Natural killer cell (primary cell): ENCODE measurements at regions not wholly inside any gene's neighbourhood (a gene's known extent, or its start where the extent isn't known, plus 50 kb on each side); places are given as distances from the start of the nearest gene placed in this dataset.

Experiments used
- ATAC-seq, 3 donors: fragments of 150-1000 bp in 2 of 3; fragments of 200-7000 bp in 1 of 3; cut with Tn5 transposase; 1 replicate in 1 of 3; 2 replicates in 2 of 3; pipeline ENCODE4 v1.10.0; 2021; ENCODE audit warnings: mild to moderate bottlenecking in 2 of 3, moderate library complexity in 2 of 3
- DNase-seq, 2 donors: peaks; one replicate each; pipeline versions ENCODE4 v3.0.0 to v3.0.0-alpha.2; 2013 to 2021; ENCODE audit warnings: mixed read lengths in 1 of 2
- H3K27ac ChIP-seq: one replicate; pipeline ENCODE4 v1.5.1; 2013; ENCODE audit warnings: mild to moderate bottlenecking, low read length
- H3K27me3 ChIP-seq: one replicate; pipeline ENCODE4 v1.6.1; 2013; ENCODE audit warnings: low read length; ENCODE audit not compliant: control insufficient read depth, insufficient read depth
- H3K36me3 ChIP-seq: one replicate; pipeline ENCODE4 v1.6.1; 2013; ENCODE audit warnings: low read length; ENCODE audit not compliant: control insufficient read depth, insufficient read depth
- H3K4me1 ChIP-seq: one replicate; pipeline ENCODE4 v1.6.1; 2013; ENCODE audit warnings: low read length; ENCODE audit not compliant: control insufficient read depth, insufficient read depth
- H3K4me3 ChIP-seq: one replicate; pipeline ENCODE4 v1.5.1; 2013; ENCODE audit warnings: low read length
- H3K9me3 ChIP-seq: one replicate; pipeline ENCODE4 v1.6.1; 2013; ENCODE audit warnings: low read length; ENCODE audit not compliant: control insufficient read depth, insufficient read depth
- H3K27ac Mint-ChIP-seq, 2 donors: one replicate each; pipeline ENCODE4 v1.8.0; 2022; ENCODE audit warnings: mild to moderate bottlenecking in 2 of 2, mixed read lengths in 2 of 2, moderate library complexity in 1 of 2
- H3K27me3 Mint-ChIP-seq, 2 donors: one replicate each; pipeline ENCODE4 v1.8.0; 2022; ENCODE audit warnings: low read depth in 2 of 2, mixed read lengths in 2 of 2
- H3K36me3 Mint-ChIP-seq: one replicate; pipeline ENCODE4 v1.8.0; 2022; ENCODE audit warnings: mixed read lengths
- H3K4me1 Mint-ChIP-seq, 2 donors: one replicate each; pipeline ENCODE4 v1.8.0; 2022; ENCODE audit warnings: mixed read lengths in 2 of 2
- H3K4me3 Mint-ChIP-seq: one replicate; pipeline ENCODE4 v1.8.0; 2022; ENCODE audit warnings: mild to moderate bottlenecking, moderate library complexity, mixed read lengths
- H3K9me3 Mint-ChIP-seq, 2 donors: one replicate each; pipeline ENCODE4 v1.8.0; 2022; ENCODE audit warnings: mixed read lengths in 2 of 2
- CTCF ChIP-seq: fragments of 200-600 bp; IDR thresholded peaks from one replicate; pipeline ENCODE4 v1.8.0; 2022; ENCODE audit warnings: antibody characterized with exemption
- WGBS: methylation state at CpG from one replicate; pipeline ENCODE4 v1.1.7; 2013; ENCODE audit warnings: missing lambda C conversion rate; ENCODE audit not compliant: insufficient coverage; 5-methylcytosine and 5-hydroxymethylcytosine counted together
- intact Hi-C: fragments of 100-400 bp; cut with micrococcal nuclease; formaldehyde crosslinking; loops from one replicate; pipeline ENCODE4 v1.14.2; 2022

GRCh38 chr20:40244286-40244685, 444.8 kb downstream of the MAFB start:
- H3K36me3 Mint-ChIP-seq: no peaks in the 10 kb centered on the region
- intact Hi-C loops: no loop called here
- Histone ChIP-seq H3K4me1 (no peaks in the 10 kb centered on the region), H3K9me3 (no peaks in the 10 kb centered on the region), H3K36me3 (no peaks in the 10 kb centered on the region), H3K27me3 (no peaks in the 10 kb centered on the region), H3K4me3 (no peak overlapping the region), H3K27ac (no peak overlapping the region)
- TF ChIP-seq CTCF: no peak
- DNase-seq (no peak), ATAC-seq (no peak)
- H3K9me3 Mint-ChIP-seq: no peaks in the 10 kb centered on the region
- no peak overlapping the region for H3K4me3 Mint-ChIP-seq
- no peak overlapping the region for H3K27ac Mint-ChIP-seq
- peaks cover 0 to 3% of the 10 kb centered on the region in 2 donors for H3K27me3 Mint-ChIP-seq
- H3K4me1 Mint-ChIP-seq: no peaks in the 10 kb centered on the region
- 92% methylated on average over 4 of the region's 4 CpGs for WGBS

GRCh38 chr20:40241596-40242343, 447.3 kb downstream of the MAFB start:
- Histone ChIP-seq H3K36me3 (no peaks in the 10 kb centered on the region), H3K4me1 (no peaks in the 10 kb centered on the region), H3K4me3 (no peak overlapping the region), H3K27ac (no peak overlapping the region), H3K9me3 (no peaks in the 10 kb centered on the region), H3K27me3 (no peaks in the 10 kb centered on the region)
- Mint-ChIP-seq H3K4me3 (no peak overlapping the region), H3K27me3 (peaks cover 0 to 8% of the 10 kb centered on the region in 2 donors), H3K27ac (no peak overlapping the region), H3K36me3 (no peaks in the 10 kb centered on the region), H3K4me1 (no peaks in the 10 kb centered on the region), H3K9me3 (no peaks in the 10 kb centered on the region)
- TF ChIP-seq CTCF: no peak
- WGBS: 47% methylated on average over 9 of the region's 9 CpGs
- intact Hi-C loops: no loop called here
- ATAC-seq (no peak), DNase-seq (no peak)

GRCh38 chr20:40238511-40238910, 450.5 kb downstream of the MAFB start:
- peaks cover 0 to 10% of the 10 kb centered on the region in 2 donors for H3K27me3 Mint-ChIP-seq
- intact Hi-C loops: no loop called here
- H3K27ac Mint-ChIP-seq: no peak overlapping the region
- no peak for ATAC-seq
- no peaks in the 10 kb centered on the region for H3K4me1 Mint-ChIP-seq
- Histone ChIP-seq H3K27me3 (no peaks in the 10 kb centered on the region), H3K4me3 (no peak overlapping the region), H3K4me1 (no peaks in the 10 kb centered on the region), H3K9me3 (no peaks in the 10 kb centered on the region), H3K36me3 (no peaks in the 10 kb centered on the region), H3K27ac (no peak overlapping the region)
- WGBS: 92% methylated on average over 3 of the region's 3 CpGs
- DNase-seq: no peak
- TF ChIP-seq CTCF: no peak
- H3K36me3 Mint-ChIP-seq: no peaks in the 10 kb centered on the region
- no peaks in the 10 kb centered on the region for H3K9me3 Mint-ChIP-seq
- H3K4me3 Mint-ChIP-seq: no peak overlapping the region

GRCh38 chr20:40234593-40234992, 454.4 kb downstream of the MAFB start:
- no peaks in the 10 kb centered on the region for H3K36me3 ChIP-seq
- no peaks in the 10 kb centered on the region for H3K36me3 Mint-ChIP-seq
- no peaks in the 10 kb centered on the region for H3K4me1 Mint-ChIP-seq
- peaks cover 0 to 2% of the 10 kb centered on the region in 2 donors for H3K9me3 Mint-ChIP-seq
- ATAC-seq (no peak), DNase-seq (no peak)
- no peak for TF ChIP-seq CTCF
- no peaks in the 10 kb centered on the region for H3K9me3 ChIP-seq
- no peaks in the 10 kb centered on the region for H3K4me1 ChIP-seq
- no peak overlapping the region for H3K4me3 Mint-ChIP-seq
- WGBS: 88% methylated on average over 3 of the region's 3 CpGs
- intact Hi-C loops: no loop called here
- no peak overlapping the region for H3K4me3 ChIP-seq
- no peaks in the 10 kb centered on the region for H3K27me3 ChIP-seq
- H3K27ac Mint-ChIP-seq: no peak overlapping the region
- no peak overlapping the region for H3K27ac ChIP-seq
- H3K27me3 Mint-ChIP-seq: peaks cover 0 to 16% of the 10 kb centered on the region in 2 donors
